NCI-H2029 (cell line): ENCODE measurements at regions not wholly inside any gene's neighbourhood (a gene's known extent, or its start where the extent isn't known, plus 50 kb on each side); places are given as distances from the start of the nearest gene placed in this dataset.
"Not testable (repeated sequence)": the region's sequence is repeated elsewhere in the genome, so short reads cannot be mapped to it uniquely, and the experiment has no call there.

Source experiments
- DNase-seq: peaks from one replicate; lab custom pipeline; 2025; lab: John Stamatoyannopoulos, UW

DNA sequence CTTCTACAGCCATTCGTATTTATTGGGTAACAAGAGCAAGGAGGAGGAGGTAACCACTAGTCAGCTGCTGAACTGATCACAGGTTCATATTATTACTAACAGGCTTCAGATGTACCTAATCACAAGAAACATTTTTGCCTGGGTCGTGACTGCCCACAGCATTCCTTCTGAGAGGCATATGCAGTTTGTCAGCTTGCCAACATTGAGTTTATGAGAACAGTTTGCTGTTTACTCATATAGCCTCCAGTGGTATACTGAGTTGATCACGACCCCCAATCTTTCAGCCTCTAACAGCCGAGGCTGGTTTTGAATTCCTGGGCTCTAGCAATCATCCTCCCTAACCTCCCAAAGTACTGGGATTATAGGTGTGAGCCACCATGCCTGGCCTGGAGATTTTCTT lies 693.6 kb downstream of the TLE1 start:
- no peak for DNase-seq

DNA sequence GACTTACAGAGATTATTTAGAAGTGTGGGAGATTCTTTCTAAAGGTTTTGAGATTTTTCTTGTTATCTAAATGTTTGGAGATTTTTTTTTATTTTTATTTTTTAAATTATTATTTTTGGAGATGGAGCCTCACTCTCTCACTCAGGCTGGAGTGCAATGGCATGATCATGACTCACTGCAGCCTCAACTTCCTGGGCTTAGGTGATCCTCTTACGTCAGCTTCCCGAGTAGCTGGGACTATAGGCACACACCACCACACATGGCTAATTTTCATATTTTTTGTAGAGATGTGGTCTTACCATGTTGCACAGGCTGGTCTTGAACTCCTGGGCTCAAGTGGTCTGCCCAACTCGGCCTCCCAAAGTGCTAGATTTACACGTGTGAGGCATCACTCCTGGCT lies 694.5 kb downstream of the TLE1 start:
- no peak for DNase-seq

DNA sequence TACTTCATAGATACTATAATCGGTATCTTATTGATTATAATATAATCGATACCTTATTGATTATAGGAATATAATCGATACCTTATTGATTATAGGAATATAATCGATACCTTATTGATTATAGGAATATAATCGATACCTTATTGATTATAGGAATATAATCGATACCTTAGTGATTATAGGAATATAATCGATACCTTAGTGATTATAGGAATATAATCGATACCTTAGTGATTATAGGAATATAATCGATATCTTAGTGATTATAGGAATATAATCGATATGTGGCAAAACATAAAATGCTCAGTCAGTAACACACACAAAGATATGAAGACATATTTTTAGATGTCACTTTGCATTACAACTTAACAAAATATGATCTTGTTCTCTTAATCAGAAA lies 703.8 kb downstream of the TLE1 start:
- not testable (repeated sequence) for DNase-seq

DNA sequence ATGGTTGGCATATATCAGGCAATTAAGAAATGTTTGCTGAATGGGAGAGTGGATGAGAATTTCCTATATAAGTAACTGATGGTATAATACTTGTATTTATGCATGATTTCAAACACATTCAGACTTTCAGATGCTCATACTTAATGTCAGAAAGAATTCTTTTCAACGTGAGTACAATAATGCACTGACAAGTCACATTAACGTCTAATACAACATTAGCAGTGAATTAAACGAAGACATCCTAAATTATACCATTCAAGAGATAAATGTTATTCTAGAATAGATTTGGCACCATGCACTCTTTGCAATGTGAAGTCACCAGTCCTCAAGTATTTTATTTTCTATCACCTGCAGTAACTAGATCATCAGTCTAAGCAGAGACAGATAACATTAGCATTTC lies 712.9 kb downstream of the TLE1 start:
- no peak for DNase-seq

DNA sequence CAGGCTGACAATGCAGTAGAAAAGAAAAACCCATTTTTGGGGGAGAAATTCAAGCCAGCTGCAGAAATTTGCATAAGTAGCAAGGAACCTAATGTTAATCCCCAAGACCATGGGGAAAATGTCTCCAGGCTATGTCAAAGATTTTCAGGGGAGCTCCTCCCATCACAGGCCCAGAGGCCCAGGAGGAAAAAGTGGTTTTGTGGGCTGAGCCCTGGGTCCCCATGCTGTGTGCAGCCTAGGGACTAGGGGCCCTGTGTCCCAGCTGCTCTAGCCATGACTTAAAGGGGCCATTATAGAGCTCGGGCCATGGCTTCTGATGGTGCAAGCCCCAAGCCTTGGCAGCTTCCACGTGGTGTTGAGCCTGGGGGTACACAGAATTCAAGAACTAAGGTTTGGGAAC lies 719.0 kb downstream of the TLE1 start:
- not testable (repeated sequence) for DNase-seq

DNA sequence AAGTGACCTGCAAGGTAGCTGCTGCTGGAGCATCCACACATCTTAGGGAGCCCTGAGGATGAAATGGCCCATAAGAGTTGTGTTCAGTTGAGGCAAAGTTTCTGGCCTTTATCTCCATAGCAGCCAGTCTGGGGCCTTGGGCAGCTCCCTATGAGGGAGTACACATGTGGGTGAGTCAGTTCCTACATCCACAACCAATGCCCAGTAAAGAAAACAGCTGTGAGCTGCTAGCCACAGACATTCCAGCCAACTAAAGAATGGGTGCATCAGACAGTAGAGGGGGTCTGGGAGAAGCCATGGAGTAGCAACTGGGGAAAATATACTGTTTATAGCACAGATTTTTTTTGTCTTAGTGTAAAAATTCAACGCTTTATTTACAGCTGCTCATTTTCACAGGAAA lies 720.7 kb downstream of the TLE1 start:
- DNase-seq: no peak

DNA sequence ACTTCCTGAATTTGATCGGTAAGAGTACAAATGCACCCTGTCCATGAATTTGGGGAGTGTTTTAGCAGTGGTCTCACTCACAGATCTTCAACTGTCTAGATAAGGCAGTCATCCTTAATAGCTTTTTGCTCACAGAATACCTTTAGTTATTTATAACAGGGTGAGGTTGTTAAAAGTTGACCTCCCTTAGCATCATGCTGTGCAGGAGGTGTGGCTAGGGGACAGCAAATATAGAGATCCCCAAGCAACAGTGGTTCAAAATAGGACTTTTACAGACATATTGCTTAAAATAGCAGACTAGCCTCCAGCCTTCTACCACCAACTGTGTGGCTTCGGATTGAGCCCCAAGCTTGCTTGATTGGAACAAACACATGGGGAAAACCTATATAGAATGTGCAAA lies 724.4 kb downstream of the TLE1 start:
- no peak for DNase-seq

GRCh38 chr9:80964374-80964773 lies 725.0 kb downstream of the TLE1 start:
- no peak for DNase-seq

DNA sequence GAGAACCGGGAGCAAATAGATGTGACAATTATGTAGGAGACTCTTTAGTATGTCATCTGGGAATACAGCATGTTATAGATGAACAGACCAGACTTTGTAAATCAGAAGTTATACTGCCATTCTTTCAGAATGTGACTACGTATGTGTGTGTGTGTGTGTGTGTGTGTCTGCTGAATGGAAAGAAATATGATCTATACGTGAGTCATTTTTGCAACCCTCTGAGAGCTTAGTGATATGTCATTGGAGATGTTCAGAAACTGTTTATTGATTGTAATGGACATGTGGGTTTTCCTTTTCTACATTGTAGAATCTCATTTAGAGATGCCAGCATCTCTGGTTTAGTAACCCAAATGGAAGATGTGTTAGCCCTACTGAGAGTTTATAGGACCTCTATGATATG lies 731.5 kb downstream of the TLE1 start:
- DNase-seq: no peak

DNA sequence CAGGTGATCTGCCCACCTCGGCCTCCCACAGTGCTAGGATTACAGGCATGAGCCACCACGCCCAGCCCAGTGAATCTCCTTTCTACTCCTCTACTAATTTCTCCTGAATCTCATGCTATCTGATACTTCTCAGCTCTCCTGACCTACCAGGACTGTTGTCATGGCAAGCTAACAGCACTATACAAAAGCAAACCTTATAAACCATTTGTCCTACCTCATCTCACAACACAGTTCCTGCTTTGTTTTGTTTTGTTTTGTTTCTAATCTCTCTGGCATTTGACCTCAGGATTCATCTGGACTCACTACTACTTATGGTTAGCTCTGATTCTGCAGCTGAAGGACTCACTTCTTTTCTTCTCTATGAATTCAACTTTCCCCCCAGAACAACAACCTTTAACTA lies 734.8 kb downstream of the TLE1 start:
- no peak for DNase-seq

GRCh38 chr9:80952363-80952922 lies 736.9 kb downstream of the TLE1 start:
- DNase-seq: no peak

DNA sequence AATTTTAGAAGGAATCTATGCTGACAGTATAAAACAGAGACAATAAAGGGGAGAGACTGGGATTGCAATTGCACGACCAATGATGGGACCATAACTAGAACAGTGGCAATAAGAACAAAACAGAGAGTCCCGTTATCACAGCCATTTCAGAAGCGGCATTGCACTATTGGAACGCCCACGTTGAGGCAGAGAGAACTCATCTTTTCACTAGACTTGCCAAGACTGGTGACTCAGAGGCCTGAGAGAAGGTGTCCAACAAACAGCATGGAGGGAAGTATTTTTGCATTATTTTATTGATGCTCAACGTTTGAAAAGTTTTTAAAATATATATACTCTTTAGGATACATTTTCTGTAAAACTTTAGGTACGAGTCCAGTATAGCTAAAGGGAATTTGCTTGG lies 737.7 kb downstream of the TLE1 start:
- no peak for DNase-seq

DNA sequence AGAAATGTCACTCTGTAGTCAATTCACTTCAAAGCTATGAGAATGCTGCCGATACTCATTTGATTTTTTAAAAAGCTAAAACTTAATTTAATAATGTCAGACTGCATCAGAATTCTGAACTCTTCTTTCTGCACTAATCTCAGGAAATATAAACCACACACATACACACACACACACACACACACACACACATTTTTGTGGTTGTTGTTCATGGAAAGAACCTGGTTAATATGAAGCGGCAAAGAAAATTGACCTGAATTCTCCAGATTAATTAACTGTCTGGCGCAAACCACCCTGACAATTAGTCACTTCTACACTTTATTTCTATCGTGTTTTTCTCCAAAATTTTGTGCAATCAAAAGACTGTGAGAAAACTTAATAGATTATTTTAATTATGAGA lies 740.5 kb downstream of the TLE1 start:
- DNase-seq: no peak

DNA sequence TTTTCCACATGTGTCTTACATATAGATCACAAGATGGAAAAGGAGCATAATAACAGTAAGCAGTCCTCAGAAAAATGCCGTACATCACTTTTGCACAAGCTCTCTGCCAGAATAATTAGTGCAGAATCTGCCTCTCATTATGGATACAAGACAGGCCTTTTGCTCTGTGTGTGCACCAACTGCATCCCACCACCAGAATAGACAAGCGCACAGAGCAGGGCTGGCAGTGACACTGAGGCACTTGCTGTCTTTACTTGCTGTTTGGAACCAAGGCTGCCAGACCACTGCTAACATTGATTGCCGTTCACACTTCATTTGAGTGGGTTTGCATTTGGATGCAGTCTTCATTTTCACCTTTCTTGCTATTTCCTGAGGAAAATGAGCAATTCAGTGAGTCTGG lies 741.3 kb downstream of the TLE1 start:
- no peak for DNase-seq

DNA sequence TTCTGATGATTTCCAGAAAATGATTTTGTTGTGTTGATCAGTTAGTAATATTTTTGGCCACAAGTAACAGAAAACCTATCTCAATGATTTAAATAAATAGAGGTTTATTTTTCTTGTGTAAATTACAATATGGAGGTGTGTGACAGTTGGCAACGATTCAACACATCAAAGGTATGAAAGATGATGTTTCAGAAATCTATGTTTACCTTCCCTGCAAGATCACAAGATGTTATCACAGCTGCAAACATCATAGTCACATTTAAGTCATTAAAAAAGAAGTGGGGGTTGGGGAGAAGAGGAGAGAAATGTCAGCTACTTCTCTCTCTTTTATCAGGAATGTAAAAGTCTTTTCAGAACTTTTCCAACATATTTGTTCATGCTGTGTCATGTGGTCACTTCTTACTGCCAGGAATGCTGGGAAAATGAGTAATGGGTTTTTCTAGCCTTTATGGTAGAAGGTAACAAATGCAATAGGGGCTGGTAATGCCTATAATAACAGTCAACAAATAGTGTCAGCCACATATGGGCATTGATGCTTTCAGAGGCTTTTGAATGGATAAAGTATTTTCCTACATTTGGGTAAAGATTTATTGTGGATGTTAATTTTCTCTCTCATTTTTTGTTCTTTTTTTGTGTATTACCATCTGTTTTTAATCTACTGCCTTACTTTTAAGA lies 742.7 kb downstream of the TLE1 start:
- DNase-seq: no peak

DNA sequence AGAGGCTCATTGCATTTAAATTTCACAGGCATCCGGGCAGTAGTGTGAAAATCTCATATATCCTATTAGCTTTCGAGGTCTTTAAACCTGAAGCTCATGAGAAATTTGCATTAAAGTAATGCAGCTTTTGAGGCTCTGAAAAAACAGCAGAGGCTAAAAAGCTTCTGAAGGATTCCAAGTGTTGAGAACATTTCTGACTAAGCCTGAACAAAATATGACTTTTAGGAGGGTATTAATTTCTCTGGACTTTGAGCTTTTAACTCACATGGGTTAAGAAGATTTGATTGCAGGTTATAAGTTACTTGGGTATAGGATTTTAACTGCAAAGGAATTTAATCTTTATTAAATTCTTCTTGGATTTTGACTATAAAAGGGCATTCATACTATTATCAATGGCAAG lies 743.9 kb downstream of the TLE1 start:
- DNase-seq: no peak

- DNase-seq: no peak
Measured at GRCh38 chr9:80937645-80938044, 751.7 kb downstream of the TLE1 start.

DNA sequence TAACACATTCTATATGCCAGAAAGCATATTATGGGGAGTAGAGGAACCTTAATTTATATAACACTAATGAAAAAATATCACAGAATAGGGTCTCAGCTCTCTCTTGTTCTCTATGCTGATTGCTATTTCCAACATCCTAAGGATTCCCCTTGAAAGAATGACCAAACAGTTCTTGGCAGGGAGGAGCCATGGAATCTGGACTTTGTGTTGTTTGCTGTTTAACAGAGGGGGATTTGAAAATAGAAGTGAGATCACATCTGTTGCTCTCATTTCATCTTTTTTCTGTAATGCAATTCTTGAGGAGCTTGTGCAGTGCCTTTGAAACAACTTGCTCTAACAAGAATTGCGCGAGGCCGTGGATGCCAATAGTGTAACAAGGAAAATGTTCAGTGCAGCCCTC lies 755.3 kb downstream of the TLE1 start:
- no peak for DNase-seq

GRCh38 chr9:80932947-80933780 lies 756.2 kb downstream of the TLE1 start:
- DNase-seq: no peak

DNA sequence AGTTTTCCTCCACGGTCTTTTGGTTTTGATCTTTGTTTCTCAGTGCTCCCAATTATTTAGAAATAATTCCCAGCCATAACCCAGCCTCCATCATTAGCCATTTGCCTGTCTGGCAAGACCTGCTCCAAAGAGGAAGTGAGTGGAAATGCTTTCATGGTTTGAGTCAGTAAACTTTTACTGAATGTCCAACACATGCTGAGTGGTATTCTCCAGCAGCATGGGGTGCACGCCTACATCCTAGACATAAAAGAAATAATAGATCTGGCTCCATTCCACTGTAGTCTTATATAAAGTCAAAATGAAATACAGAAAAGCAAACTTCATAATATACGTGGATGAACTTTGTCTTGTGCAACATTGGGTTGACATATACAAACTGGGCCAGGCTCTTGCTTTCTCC lies 757.2 kb downstream of the TLE1 start:
- no peak for DNase-seq

- DNase-seq: no peak
Measured at GRCh38 chr9:80931163-80931562, 758.2 kb downstream of the TLE1 start.

DNA sequence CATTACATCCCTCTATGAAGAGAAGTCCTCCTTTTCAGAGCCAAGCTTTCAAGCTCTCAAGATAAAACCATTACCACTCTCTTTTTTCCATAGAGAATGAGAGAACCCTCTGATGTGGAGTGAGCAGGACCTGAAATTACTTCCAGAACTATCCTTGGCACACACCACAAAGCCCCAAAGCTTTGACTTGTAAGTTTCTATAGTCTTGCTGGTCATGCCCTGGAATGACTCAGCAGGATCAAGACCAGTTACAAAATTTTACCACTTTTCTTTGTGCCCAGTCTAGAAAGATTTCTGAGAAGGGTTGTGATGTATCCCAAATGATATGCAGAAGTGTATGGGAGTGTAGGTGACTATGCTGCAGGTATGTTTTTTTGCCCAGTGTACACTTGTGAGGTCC lies 760.6 kb downstream of the TLE1 start:
- DNase-seq: no peak

GRCh38 chr9:80926611-80927010 lies 762.7 kb downstream of the TLE1 start:
- DNase-seq: no peak
